Activated CD4-positive, alpha-beta T cell treated with anti-CD3 and anti-CD28 coated beads, Interleukin-2, amount 50 U/mL, for 16 hours (primary cell): ENCODE measurements at regions not wholly inside any gene's neighbourhood (a gene's known extent, or its start where the extent isn't known, plus 50 kb on each side); places are given as distances from the start of the nearest gene placed in this dataset.
"Not testable (repeated sequence)": the region's sequence is repeated elsewhere in the genome, so short reads cannot be mapped to it uniquely, and the experiment has no call there.

Experiments used
- DNase-seq: peaks from one replicate; pipeline ENCODE4 v3.0.0-alpha.2; 2020

GRCh38 chr4:17231880-17232475 lies 279.9 kb downstream of the QDPR start:
- not testable (repeated sequence) for DNase-seq

GRCh38 chr4:17230727-17231126 lies 281.2 kb downstream of the QDPR start:
- DNase-seq: no peak

GRCh38 chr4:17220816-17221215 lies 291.1 kb downstream of the QDPR start:
- no peak for DNase-seq

GRCh38 chr4:17218786-17219185 lies 293.1 kb downstream of the QDPR start:
- no peak for DNase-seq

- DNase-seq: no peak
These were observed 304.8 kb downstream of the QDPR start for GRCh38 chr4:17206829-17207801.

GRCh38 chr4:17204908-17205307 lies 306.5 kb upstream of the LDB2 start:
- DNase-seq: no peak

GRCh38 chr4:17203797-17204196 lies 305.4 kb upstream of the LDB2 start:
- no peak for DNase-seq

GRCh38 chr4:17197070-17197469 lies 298.6 kb upstream of the LDB2 start:
- no peak for DNase-seq

- no peak for DNase-seq
These were observed 297.2 kb upstream of the LDB2 start for GRCh38 chr4:17195461-17196275.

- DNase-seq: no peak
These were observed 296.1 kb upstream of the LDB2 start for GRCh38 chr4:17194586-17194985.

GRCh38 chr4:17189759-17190158 lies 291.3 kb upstream of the LDB2 start:
- DNase-seq: no peak

GRCh38 chr4:17189401-17189720 lies 290.9 kb upstream of the LDB2 start:
- DNase-seq: no peak

- no peak for DNase-seq
These were observed 290.3 kb upstream of the LDB2 start for GRCh38 chr4:17188547-17189400.

- DNase-seq: no peak
These were observed 289.7 kb upstream of the LDB2 start for GRCh38 chr4:17188125-17188524.

- no peak for DNase-seq
These were observed 288.6 kb upstream of the LDB2 start for GRCh38 chr4:17187003-17187402.

- no peak for DNase-seq
These were observed 284.4 kb upstream of the LDB2 start for GRCh38 chr4:17182888-17183287.

- no peak for DNase-seq
These were observed 276.3 kb upstream of the LDB2 start for GRCh38 chr4:17174751-17175150.

GRCh38 chr4:17173300-17173699 lies 274.9 kb upstream of the LDB2 start:
- DNase-seq: no peak

- no peak for DNase-seq
These were observed 271.7 kb upstream of the LDB2 start for GRCh38 chr4:17170131-17170530.

- DNase-seq: no peak
These were observed 271.3 kb upstream of the LDB2 start for GRCh38 chr4:17169699-17170098.

- no peak for DNase-seq
These were observed 270.1 kb upstream of the LDB2 start for GRCh38 chr4:17168571-17168970.

- DNase-seq: no peak
These were observed 268.5 kb upstream of the LDB2 start for GRCh38 chr4:17166954-17167353.

GRCh38 chr4:17165286-17165685 lies 266.8 kb upstream of the LDB2 start:
- DNase-seq: no peak
